IMR-90 (cell line): ENCODE measurements at regions not wholly inside any gene's neighbourhood (a gene's known extent, or its start where the extent isn't known, plus 50 kb on each side); places are given as distances from the start of the nearest gene placed in this dataset.

ENCODE experiments used
- ATAC-seq: fragments of 200-7000 bp; cut with Tn5 transposase; 2 replicates; pipeline ENCODE4 v1.9.1; 2020; ENCODE audit warnings: low read depth, mild to moderate bottlenecking, moderate library complexity
- BruUV-seq: library from RNA; stranded (reverse); fragments of 400-500 nt; replicated peaks from 2 replicates; lab custom pipeline; 2021; lab: Mats Ljungman, UMichigan
- CTCF ChIA-PET: fragments of 300-600 bp; formaldehyde crosslinking; extraction: SDS; loops from one replicate; lab custom pipeline; 2021; ENCODE audit warnings: antibody characterized with exemption; lab: Yijun Ruan, JAX
- POLR2A ChIA-PET: fragments of 300-600 bp; sonication (Branson Sonifier 250); formaldehyde crosslinking; loops from one replicate; lab custom pipeline; 2022; ENCODE audit warnings: antibody characterized with exemption; ENCODE audit not compliant: unreplicated experiment; lab: Charles Lee
- DNase-seq: peaks from one replicate; pipeline ENCODE4 v3.0.0; 2013
- H2AFZ ChIP-seq: replicated peaks from 2 replicates; pipeline ENCODE3; 2013; ENCODE audit warnings: low read length, mild to moderate bottlenecking; ENCODE audit not compliant: poor library complexity
- H2AK5ac ChIP-seq: 2 replicates; pipeline ENCODE4 v1.6.1; 2013; ENCODE audit warnings: low read depth, low read length, inconsistent platforms
- H2AK9ac ChIP-seq: replicated peaks from 2 replicates; pipeline ENCODE3; 2013; ENCODE audit warnings: mild to moderate bottlenecking, low read depth, low read length, moderate library complexity; ENCODE audit not compliant: poor library complexity
- H2BK120ac ChIP-seq: 2 replicates; pipeline ENCODE4 v1.6.1; 2013; ENCODE audit warnings: low read depth, low read length, inconsistent platforms
- H2BK15ac ChIP-seq: 3 replicates; pipeline ENCODE4 v1.6.1; 2013; ENCODE audit warnings: low read depth, low read length, inconsistent platforms
- H2BK20ac ChIP-seq: 2 replicates; pipeline ENCODE4 v1.6.1; 2013; ENCODE audit warnings: low read depth, mild to moderate bottlenecking, inconsistent platforms, low read length, moderate library complexity
- H2BK5ac ChIP-seq: 2 replicates; pipeline ENCODE4 v1.6.1; 2013; ENCODE audit warnings: mild to moderate bottlenecking, low read depth, low read length, inconsistent platforms; ENCODE audit not compliant: poor library complexity, severe bottlenecking
- H3K14ac ChIP-seq: replicated peaks from 2 replicates; pipeline ENCODE4 v1.6.1; 2013; ENCODE audit warnings: low read depth, low read length, inconsistent platforms
- H3K18ac ChIP-seq: 2 replicates; pipeline ENCODE4 v1.6.1; 2013; ENCODE audit warnings: low read depth, low read length, control low read depth
- H3K23ac ChIP-seq: 2 replicates; pipeline ENCODE4 v1.6.1; 2013; ENCODE audit warnings: low read depth, low read length, inconsistent platforms
- H3K27ac ChIP-seq: 2 replicates; pipeline ENCODE4 v1.5.1; 2013; ENCODE audit warnings: mild to moderate bottlenecking, control low read depth, low read length; ENCODE audit not compliant: insufficient read depth
- H3K27me3 ChIP-seq: 2 replicates; pipeline ENCODE4 v1.6.1; 2013; ENCODE audit warnings: low read length; ENCODE audit not compliant: control insufficient read depth, insufficient read depth
- H3K36me3 ChIP-seq: 2 replicates; pipeline ENCODE4 v1.6.1; 2013; ENCODE audit warnings: low read length, mixed read lengths; ENCODE audit not compliant: control insufficient read depth, insufficient read depth
- H3K4ac ChIP-seq: 2 replicates; pipeline ENCODE4 v1.6.1; 2013; ENCODE audit warnings: low read depth, low read length, inconsistent platforms
- H3K4me1 ChIP-seq: 2 replicates; pipeline ENCODE4 v1.6.1; 2013; ENCODE audit warnings: low read length, mixed read lengths; ENCODE audit not compliant: control insufficient read depth, insufficient read depth
- H3K4me2 ChIP-seq: 2 replicates; pipeline ENCODE4 v1.6.1; 2013; ENCODE audit warnings: low read depth, mild to moderate bottlenecking, control low read depth, low read length, moderate library complexity
- H3K4me3 ChIP-seq: 2 replicates; pipeline ENCODE4 v1.5.1; 2013; ENCODE audit warnings: low read depth, mild to moderate bottlenecking, control low read depth, low read length, moderate library complexity; ENCODE audit not compliant: insufficient read depth
- H3K56ac ChIP-seq: 2 replicates; pipeline ENCODE4 v1.6.1; 2013; ENCODE audit warnings: low read length, inconsistent platforms; ENCODE audit not compliant: insufficient read depth; ENCODE audit errors: extremely low read depth
- H3K79me1 ChIP-seq, 2 experiments: 2 replicates each; pipeline ENCODE4 v1.6.1; 2013; ENCODE audit warnings: low read length in 2 of 2, inconsistent platforms in 1 of 2, low read depth in 1 of 2
- H3K9ac ChIP-seq: 2 replicates; pipeline ENCODE4 v1.6.1; 2013; ENCODE audit warnings: low read depth, low read length, control low read depth
- H3K9me1 ChIP-seq: 2 replicates; pipeline ENCODE4 v1.6.1; 2013; ENCODE audit warnings: low read length, inconsistent platforms; ENCODE audit not compliant: insufficient read depth
- H3K9me3 ChIP-seq: 2 replicates; pipeline ENCODE4 v1.6.1; 2013; ENCODE audit warnings: low read length; ENCODE audit not compliant: control insufficient read depth, insufficient read depth
- H4K20me1 ChIP-seq: 2 replicates; pipeline ENCODE4 v1.6.1; 2013; ENCODE audit warnings: low read length, inconsistent platforms; ENCODE audit not compliant: insufficient read depth
- H4K5ac ChIP-seq: 2 replicates; pipeline ENCODE4 v1.6.1; 2013; ENCODE audit warnings: mild to moderate bottlenecking, low read depth, low read length, control low read depth
- H4K8ac ChIP-seq, 2 experiments: 2 replicates each; pipeline ENCODE4 v1.6.1; 2013; ENCODE audit warnings: low read depth in 2 of 2, low read length in 2 of 2, control low read depth in 1 of 2, inconsistent platforms in 1 of 2
- H4K91ac ChIP-seq: 2 replicates; pipeline ENCODE4 v1.6.1; 2013; ENCODE audit warnings: low read depth, low read length, inconsistent platforms; ENCODE audit not compliant: insufficient read depth
- BHLHE40 ChIP-seq: fragments of 150-350 bp; IDR thresholded peaks from 2 replicates; pipeline ENCODE4 v1.6.1; 2016; ENCODE audit warnings: mild to moderate bottlenecking, low read depth, low read length
- FOS ChIP-seq: fragments of 150-350 bp; IDR thresholded peaks from 2 replicates; pipeline ENCODE4 v1.6.1; 2016; ENCODE audit warnings: low read depth, low read length
- MAFK ChIP-seq: IDR thresholded peaks from 2 replicates; pipeline ENCODE4 v1.6.1; 2012; ENCODE audit warnings: low read depth, low read length, improper control_type of control experiment
- MXI1 ChIP-seq: IDR thresholded peaks from 2 replicates; pipeline ENCODE4 v1.6.1; 2012; ENCODE audit warnings: low read depth, mild to moderate bottlenecking, low read length, moderate library complexity, borderline replicate concordance
- NFE2L2 ChIP-seq: fragments of 150-350 bp; IDR thresholded peaks from 2 replicates; pipeline ENCODE4 v1.6.1; 2016; ENCODE audit warnings: low read depth, mild to moderate bottlenecking, low read length
- RAD21 ChIP-seq: IDR thresholded peaks from 2 replicates; pipeline ENCODE4 v1.6.1; 2012; ENCODE audit warnings: low read length, improper control_type of control experiment
- RFX5 ChIP-seq: IDR thresholded peaks from 2 replicates; pipeline ENCODE4 v1.8.0; 2012; ENCODE audit warnings: low read depth, mild to moderate bottlenecking, low read length, moderate library complexity
- WGBS, 2 experiments: methylation state at CpG; one replicate each; pipeline versions ENCODE4 v1.1.5 to v1.1.7; 2013; ENCODE audit warnings: missing lambda C conversion rate in 2 of 2; ENCODE audit not compliant: insufficient read length in 1 of 2; ENCODE audit errors: extremely low coverage in 2 of 2; 5-methylcytosine and 5-hydroxymethylcytosine counted together
- dilution Hi-C: fragments of 300-500 bp; cut with HindIII; formaldehyde crosslinking; loops from one replicate; pipeline ENCODE4 v1.14.3; 2018; ENCODE audit warnings: low sequenced_read_pairs; ENCODE audit not compliant: unreplicated experiment
- in situ Hi-C: fragments of 300-500 bp; cut with MboI; formaldehyde crosslinking; loops from 3 replicates; pipeline ENCODE4 v1.14.3; 2019; ENCODE audit warnings: low sequenced_read_pairs, inconsistent platforms, mixed read lengths
- intact Hi-C: fragments of 100-400 bp; cut with micrococcal nuclease; formaldehyde crosslinking; loops from 2 replicates; pipeline ENCODE4 v1.10.0; 2022

GRCh38 chr4:159483110-159483781, 380.4 kb downstream of the RAPGEF2 start:
- dilution Hi-C loops: no loop called here

More at GRCh38 chr4:159483110-159483781, 380.4 kb downstream of the RAPGEF2 start:
- H4K8ac ChIP-seq: no peak overlapping the region
- no peak overlapping the region for H3K23ac ChIP-seq
- intact Hi-C loops (no loop called here), in situ Hi-C loops (no loop called here)
- H2BK15ac ChIP-seq: no peak overlapping the region
- no peak overlapping the region for H3K4me2 ChIP-seq
- H2BK120ac ChIP-seq: no peak overlapping the region
- no peak overlapping the region for H3K9ac ChIP-seq
- no peaks in the 10 kb centered on the region for H4K20me1 ChIP-seq
- BruUV-seq: no TSS peak
- H2BK20ac ChIP-seq: no peak overlapping the region
- no peak overlapping the region for H3K27ac ChIP-seq
- no peaks in the 10 kb centered on the region for H3K4me1 ChIP-seq
- no peak overlapping the region for H3K14ac ChIP-seq
- H3K27me3 ChIP-seq: no peaks in the 10 kb centered on the region; the same call in 1 of the 2 replicates
- H4K5ac ChIP-seq: no peak overlapping the region
- DNase-seq (no peak), ATAC-seq (no peak)
- H3K4me3 ChIP-seq: no peak overlapping the region
- TF ChIP-seq MXI1: no peak
- TF ChIP-seq BHLHE40: no peak
- no peak for TF ChIP-seq MAFK
- no peak for TF ChIP-seq FOS
- TF ChIP-seq RFX5: no peak
- TF ChIP-seq RAD21: no peak
- no peak for TF ChIP-seq NFE2L2
- no peak overlapping the region for H2AK9ac ChIP-seq
- H2BK5ac ChIP-seq: no peak overlapping the region
- H3K9me1 ChIP-seq: no peaks in the 10 kb centered on the region
- H3K56ac ChIP-seq: no peak overlapping the region
- H2AFZ ChIP-seq: no peak overlapping the region
- H2AK5ac ChIP-seq: no peak overlapping the region
- WGBS, 2 experiments: 100% methylated on average over 1 of the region's 5 CpGs; no CpG with 5 or more reads in 1 of the 2 experiments
- H3K79me1 ChIP-seq: no peaks in the 10 kb centered on the region
- CTCF ChIA-PET: no interaction called here
- no peak overlapping the region for H4K91ac ChIP-seq
- no peaks in the 10 kb centered on the region for H3K36me3 ChIP-seq
- H3K9me3 ChIP-seq: no peaks in the 10 kb centered on the region
- no peak overlapping the region for H3K4ac ChIP-seq
- no peak overlapping the region for H3K18ac ChIP-seq
- POLR2A ChIA-PET: no interaction called here
